Stimulated activated CD4-positive, alpha-beta T cell treated with anti-CD3 and anti-CD28 coated beads, Interleukin-12 subunit alpha, Interleukin-12 subunit beta, amount 100 ng/mL, for 24 hours (primary cell): ENCODE measurements at regions not wholly inside any gene's neighbourhood (a gene's known extent, or its start where the extent isn't known, plus 50 kb on each side); places are given as distances from the start of the nearest gene placed in this dataset.
"Not testable (repeated sequence)": the region's sequence is repeated elsewhere in the genome, so short reads cannot be mapped to it uniquely, and the experiment has no call there.

Experiments
- DNase-seq, 2 experiments: peaks; one replicate each; pipeline ENCODE4 v3.0.0-alpha.2; 2020; ENCODE audit warnings: low read depth in 2 of 2

DNA sequence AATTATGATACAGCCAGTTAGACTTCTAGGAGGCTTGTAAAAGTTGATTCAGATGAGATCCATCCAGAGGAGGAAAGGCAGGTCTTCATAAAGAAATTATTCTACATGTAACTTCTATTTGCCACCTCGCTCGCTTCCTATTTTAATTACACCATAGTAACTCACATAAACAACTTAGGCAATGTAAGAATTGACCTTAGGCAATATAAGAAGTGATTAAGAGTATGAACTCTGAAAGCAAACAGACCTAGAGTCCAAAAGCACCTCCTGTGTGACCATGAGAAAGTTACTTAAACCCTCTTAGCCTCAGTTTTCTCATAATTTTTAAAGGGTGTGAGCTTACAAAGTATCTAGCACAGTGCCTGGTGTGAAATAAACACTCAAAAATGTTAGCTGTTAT, 192.7 kb upstream of the NFIA start:
- no peak for DNase-seq

DNA sequence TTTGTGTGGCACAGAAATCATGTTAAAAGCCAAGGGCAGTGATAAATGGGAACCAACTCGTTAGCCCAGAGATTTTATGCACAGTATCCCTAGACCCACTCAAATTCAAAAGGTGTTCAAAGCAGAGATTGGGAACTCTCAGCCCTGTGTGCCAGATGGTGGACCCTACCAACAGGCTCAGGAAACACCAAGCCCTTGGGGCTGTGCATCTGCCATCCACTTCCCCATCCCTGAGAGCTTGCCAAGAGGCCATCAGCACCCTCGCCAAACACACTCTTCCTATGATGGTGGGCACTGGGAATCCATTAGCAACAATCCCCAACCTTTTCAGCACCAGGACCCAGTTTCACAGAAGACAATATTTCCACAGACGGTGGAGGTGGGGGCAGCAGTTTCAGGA, 194.2 kb upstream of the NFIA start:
- no peak for DNase-seq

DNA sequence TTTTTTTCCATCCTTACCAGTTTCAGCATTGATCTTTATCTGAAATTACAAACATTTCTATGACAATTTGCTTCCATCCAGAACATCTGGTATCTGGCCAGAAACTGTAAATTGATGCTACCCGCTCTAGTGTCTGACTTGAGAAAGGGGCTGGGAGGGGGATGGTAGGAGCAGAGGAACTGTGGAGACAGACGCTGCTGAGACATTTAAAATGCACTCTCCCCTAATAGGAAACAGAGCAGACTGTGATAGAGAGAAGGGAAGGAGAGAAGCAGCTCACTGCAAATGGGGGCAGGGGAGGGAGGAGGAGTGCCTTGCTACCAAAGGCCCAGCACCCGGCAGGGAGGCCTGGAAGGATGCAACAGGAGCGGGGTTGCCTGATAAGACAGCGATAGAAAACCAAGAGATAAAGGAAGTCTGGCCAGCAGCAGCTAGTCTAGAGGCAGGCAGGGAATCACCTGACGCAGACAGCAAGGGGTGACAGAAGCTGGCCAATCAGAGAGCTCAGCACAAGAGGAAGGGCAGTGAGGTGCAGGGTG, 195.5 kb upstream of the NFIA start:
- DNase-seq, result no peak

DNA sequence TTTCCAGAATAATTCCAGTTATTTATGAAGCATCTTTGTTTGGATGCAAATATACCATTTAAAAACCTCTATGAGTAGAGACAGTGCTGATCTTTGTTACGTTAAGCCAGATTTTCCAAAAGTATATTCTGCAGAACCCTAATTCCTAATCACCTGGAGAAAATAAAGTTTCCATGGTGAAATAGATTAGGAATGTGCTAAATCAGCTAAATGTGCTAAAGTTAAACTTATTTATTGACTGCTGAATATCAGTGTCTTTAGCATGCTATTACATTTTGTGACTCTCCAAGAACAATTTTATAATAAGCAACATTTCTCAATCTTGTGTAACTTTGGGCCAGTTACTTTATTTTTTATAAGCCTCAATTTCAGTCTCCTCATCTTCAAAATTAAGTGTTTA, 196.3 kb upstream of the NFIA start:
- DNase-seq, result no peak

DNA sequence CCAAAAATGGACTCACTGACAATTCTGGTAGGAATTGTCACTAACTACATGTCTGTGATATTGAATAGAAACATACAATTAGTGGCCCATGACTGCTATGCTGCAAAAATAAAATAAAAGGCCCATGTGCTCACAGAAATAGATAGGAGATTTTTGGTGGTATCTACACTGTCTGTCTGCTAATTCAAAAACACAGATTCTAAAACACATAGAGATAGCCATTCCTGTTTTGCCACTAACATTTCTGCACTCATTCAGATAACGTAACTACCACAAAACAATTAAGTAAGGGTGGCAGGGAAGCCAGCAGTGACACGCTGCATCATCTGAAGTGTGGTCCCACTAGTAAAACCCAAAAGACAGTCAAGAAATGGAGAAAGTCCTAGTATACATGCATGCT, 202.2 kb upstream of the NFIA start:
- DNase-seq, result no peak

DNA sequence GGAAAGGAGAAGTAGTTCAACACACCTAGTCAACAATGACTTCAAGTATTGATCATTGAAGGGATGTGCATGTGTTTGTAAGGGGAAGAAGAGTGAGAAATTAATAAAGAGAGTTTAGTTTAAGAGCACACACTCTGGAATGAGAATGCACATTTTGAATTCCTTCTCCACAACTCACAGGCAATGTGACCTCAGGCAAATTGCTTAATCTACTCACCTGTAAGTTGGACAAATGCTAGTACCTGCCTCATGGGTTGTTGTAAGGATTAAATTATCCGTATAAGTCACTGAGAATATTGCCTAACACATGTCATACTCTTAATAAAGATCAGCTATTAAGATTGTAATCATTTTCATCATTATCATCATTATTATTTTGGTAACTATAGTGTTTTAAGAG, 204.0 kb upstream of the NFIA start:
- no peak for DNase-seq

DNA sequence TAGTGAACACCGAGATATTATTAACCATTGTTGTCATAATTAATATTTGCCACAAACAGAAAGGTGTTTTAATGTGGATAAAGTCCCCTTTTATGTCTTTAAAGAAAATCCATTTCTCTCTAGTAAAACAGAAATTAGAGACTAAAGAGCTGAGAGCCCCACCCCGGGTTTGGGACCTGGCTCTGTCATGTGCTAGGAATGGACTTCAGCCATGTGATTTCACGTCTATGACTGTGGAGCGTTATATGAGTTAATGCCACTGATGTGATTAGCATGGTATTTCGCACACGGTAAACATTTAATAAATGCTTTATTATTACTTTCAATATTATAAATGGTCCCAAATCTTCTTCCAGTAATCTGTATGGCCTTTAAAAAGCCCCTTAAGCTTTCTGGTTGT, 205.0 kb upstream of the NFIA start:
- no peak for DNase-seq

DNA sequence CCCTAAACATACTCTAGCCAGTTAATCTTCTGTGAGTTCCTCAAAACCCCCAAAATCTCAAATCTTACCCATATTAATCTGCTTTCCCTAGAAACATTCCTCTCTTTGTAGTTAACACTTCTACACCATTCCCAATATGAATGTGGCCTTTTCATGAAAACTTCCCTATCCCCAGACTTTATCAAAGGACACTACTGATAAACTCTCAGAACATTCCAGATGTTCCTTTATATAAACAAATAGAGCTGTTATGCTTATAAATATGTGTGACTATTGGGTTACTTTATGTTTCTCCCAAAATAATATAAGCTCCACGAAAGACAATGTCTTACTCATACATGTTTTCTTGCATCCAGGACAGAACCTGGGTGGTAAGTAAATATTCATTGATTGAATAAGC, 205.4 kb upstream of the NFIA start:
- no peak for DNase-seq

DNA sequence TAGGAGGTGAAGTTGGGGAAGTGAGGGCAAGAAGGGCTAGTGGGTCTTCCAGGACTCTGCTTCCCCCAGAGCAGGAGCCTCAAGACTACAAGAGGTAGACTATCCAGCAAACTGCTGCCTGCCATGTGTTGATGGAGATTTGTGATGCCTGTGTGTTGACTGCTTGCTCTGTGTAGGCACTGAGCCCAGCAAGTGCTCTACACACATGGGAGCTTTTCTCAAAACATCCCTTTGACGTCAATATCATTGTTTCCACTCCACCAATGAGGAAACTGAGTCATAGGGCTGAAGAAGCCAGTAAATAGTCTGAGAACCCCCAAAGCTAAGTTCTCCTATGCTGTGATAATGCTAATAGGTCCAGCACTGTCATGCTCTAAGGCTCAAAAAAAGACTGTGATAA, 207.2 kb upstream of the NFIA start:
- DNase-seq, result no peak

DNA sequence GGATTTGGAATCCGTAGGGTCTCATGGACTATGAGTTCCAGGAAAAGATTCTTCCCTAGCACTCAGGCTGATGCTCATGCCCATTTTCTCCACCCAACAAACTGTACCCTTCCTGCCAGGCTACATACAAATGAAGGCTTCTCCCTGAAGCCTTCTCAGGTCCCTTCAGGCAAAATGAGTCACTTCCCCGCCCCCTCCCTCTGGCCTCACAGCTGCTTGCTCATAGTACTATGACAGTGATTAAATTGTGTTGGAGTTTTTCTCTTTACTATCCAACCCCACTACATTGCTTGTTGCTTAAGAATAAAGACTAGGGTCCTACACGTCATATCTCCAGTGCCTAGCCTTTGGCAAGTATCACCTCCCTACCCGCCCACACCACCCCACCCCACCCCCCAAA, 207.6 kb upstream of the NFIA start:
- DNase-seq, result peak in 1 of 2 experiments; percentile 14

DNA sequence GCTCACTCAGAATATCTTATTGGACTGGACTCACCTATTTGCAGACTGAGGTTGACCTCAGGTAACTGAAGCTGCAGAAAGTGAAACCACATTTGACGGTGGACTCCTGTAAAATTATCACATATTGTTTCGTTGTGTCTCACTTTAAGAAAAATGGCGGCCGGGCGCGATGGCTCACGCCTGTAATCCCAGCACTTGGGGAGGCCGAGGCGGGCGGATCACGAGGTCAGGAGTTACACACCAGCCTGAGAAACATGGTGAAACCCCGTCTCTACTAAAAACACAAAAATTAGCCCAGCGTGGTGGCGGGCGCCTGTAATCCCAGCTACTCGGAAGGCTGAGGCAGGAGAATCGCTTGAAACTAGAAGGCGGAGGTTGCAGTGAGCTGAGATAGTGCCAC, 209.0 kb upstream of the NFIA start:
- DNase-seq, result not testable (repeated sequence)

DNA sequence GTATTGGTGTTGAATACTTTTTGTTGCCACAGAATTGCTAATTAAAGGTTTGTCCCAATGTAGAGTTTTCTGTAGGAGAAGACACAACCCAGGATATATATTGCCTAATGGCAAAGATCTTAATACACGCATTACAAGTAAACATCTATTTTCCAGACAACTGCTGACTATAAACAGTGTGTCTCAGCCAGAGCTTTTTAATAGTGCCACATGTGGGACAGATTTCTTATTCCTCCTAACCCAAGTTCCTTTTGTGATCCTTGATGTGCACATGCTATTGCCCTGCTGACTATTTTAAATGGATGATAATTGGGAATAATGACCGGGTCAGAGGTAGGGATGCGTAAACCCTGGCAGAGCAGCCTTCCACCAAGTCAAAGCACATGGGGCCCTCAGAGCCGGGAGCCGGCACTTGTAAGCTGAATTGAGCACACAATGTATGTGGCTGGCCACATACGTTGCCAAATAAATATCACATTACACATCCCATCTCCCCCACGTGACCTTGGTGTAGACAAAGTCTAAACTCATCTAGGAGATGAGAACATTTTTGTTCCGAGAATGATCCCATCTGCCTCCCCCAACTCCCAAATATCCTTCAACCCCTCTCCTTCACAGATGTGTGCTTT, 209.8 kb upstream of the NFIA start:
- DNase-seq, result no peak

DNA sequence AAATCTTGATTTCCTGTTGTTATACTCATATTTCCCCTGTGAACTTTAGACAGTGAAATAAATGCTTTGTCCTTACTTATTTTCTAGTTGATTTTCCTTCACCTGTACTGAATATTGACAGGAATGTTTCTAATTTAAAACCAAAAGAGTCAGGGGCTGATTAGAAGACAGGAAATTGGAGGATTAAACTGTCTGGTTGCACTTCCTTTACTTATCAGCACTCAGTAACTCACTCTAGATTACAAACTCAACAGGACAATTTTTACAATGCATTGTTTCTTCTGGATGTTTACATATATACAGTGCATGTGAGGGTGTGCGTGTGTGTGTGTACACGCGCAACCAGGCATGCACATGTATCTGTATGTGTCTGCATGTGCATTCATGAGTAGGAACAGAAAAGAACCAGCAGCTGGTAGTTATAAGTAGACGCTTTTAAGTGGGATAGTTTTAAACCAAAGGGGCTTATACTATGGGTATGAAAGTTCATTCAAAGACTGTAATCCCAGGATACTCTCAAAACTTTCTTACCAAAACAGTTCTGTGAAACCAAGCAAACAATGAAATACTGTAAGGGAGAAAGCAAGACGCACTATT, 212.0 kb upstream of the NFIA start:
- DNase-seq, result no peak

DNA sequence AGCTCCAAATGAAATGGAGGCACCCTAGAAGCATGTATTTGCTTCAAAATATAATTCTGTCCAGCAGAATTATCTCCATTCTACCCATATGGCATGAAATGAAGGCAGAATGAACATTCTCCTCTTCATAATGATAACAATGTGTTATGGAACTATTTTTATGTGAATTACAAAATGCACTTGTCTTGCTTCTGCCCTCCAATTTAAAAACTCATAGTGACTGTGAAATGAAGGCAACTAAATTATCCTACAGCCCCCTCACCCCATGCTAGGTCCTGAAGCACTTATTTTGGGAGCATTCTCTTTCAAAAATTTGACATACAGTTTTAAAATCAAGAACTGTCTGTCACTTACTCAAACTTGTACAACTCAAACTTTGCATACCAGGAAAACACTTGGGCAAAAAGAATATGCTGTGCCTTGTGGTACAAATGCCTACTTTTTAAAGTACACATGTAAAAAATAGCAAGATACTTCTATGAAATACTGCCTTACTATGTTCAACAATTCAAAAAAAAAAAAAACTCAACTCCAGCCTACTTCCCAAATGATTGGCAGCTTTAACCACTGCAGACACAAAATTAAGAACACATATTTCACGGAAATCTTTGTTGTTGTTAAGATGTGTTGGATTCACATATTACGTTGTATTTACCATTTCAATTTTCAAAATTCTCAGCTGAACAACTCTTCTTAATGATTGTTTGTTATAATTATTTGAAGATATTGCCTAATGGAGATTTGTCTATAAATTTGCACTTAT, 213.3 kb upstream of the NFIA start:
- no peak for DNase-seq

DNA sequence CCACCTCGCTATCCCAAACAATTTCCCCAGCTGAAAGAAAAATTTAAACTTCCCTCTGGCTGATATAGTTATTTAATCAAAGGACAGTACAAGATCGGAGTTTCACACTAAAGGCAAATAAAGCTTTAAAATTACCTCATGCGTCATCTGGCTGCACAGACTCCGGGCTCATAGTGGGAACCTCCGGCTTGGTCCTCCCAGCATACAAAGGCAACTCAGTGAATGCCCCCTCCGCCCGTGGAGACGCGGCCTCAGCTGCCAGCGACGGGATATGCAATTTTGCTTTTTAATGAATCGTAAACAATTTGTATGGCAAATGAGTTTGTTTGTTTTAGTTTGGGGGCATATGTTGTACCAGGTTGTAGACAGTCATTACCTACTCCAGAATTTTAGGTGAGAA, 214.6 kb upstream of the NFIA start:
- no peak for DNase-seq

DNA sequence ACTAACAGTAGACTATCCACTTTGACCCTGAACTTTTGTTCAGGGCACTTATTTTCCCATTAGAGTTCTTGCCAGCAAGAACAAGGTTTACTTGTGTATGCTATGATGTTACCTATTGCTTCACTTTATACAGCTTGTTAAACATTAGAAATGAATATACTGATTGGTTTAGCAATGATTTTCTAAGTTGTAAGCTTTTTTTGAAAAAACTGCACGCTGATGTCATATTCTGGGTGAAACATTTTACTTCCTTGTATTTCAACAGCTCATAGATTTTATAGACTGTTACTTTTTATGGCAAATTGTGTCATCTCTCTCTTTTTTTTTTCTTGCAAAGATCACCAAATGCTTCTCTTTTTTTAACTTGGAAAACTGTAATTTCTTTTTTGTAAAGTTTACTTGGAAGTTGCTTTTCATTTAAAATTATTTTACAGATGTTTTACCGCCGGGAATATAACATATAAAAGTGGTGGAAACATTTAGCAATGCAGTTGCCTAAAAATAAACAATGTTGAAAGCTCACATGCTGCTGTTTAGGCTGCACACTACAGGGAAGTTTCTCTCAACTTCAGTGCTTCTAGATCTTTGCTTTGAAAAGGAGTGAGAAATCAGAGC, 215.3 kb upstream of the NFIA start:
- DNase-seq, result no peak

DNA sequence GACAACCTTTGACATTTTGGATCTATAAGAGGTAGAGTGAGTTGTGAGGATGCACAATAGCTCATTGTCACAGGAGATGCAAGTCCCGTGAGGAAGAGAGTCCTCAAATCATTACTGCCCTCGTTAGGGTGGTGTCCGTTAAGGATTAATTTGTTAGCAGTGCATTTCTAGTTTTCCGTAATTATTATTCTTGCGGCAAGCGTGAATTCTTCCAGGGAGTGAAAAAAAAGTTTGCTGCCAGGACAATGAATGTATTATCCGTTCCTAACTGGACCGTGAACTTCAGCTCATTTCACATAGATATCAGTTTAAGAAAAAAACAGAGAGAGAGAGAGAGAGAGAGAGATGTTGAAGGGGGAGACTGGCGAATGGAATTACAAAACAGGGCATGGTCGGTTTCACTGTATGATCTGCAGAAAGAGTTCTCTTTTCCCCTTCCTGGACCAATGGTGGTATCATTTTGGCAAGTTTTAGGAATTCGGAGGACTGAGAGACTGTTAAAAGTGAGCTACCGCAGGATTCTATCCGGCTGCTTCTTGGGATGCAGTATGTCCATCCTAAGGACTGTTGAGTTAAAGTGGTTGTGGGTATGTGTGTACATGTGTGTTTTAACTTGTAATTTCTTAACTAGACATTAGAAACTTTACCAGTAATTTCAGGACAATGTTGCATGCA, 216.0 kb upstream of the NFIA start:
- DNase-seq, result no peak

DNA sequence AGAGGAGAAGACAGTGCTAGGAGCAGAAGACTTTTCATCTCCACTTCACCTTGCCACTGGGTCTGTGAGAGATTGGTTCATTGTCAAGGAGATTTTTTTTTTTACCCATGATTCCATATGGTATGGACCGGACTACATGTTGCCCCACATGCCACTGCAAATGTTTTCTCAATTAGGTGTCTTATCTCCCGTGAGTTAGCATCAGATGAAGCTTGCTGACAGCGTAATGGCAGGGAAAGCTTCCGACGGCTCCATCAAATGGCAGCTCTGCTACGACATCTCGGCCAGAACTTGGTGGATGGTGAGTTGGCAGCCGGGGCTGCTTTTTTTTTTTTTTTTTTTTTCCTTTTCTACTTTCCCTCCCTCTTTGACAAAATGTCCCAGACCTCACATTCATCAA, 217.2 kb upstream of the NFIA start:
- no peak for DNase-seq

DNA sequence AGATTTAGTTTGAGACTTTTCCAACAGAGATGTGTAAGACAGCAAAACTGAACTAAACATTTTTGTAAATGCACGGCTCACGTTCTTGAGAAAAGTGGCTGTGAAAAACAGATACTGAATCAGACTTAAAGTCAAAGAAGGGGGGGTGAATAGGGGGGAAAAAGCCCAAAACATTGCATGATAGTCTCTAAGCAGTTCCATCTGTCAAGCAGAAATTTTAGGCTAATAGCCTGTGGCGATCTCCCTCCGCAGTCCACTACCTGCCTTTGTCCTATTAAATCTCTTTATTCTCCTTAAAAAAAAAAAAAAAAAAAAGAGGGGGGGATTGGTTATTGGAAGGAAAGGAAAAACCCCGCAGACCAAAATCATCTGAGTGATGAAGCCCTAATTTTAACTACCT, 217.6 kb upstream of the NFIA start:
- DNase-seq, result no peak

DNA sequence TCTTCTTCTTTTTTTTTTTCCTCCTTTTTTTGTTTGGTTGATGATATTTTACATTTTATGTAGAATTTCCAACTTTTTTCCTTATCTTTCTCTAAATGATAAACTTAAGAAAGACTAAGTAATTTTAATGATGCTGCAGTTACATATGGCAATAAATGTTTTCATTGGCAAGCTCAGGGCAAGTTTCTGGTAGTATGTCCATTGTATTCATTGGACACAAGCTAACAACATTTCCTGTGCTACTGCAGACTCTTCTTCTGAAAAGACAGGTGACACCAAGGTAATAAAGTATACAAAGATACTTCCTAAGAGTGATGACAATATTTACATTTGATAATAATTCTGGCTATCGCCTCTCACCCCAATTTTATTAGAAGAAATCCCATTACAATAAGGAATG, 219.2 kb upstream of the NFIA start:
- DNase-seq, result no peak

DNA sequence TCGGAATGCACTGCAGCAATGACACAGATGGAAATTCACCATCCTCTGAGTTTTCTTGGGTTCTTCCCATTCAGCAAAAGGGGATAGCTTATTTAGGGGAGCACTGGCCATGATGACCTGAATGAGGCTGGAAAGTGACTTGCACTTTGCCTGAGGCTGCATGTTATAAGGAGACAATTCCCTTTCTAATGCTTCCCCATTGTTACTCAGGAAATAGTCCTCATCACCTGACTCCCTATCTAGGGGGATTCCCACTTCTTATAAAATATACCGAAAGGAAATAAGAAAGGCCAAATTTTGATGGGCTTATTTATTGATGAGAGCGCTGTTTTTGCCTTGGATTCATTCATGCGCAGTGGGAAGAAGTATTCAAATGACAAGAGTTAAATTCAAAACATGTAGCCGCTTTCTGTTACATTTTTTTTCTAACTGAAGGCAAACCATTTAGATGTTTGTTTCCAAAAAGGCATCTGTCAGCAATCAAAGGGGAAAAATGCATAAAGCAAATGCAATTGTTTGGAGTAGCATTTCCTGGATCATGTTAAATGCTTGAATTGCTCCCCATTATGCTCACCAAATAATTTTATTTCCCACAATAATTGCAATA, 220.3 kb upstream of the NFIA start:
- no peak for DNase-seq

DNA sequence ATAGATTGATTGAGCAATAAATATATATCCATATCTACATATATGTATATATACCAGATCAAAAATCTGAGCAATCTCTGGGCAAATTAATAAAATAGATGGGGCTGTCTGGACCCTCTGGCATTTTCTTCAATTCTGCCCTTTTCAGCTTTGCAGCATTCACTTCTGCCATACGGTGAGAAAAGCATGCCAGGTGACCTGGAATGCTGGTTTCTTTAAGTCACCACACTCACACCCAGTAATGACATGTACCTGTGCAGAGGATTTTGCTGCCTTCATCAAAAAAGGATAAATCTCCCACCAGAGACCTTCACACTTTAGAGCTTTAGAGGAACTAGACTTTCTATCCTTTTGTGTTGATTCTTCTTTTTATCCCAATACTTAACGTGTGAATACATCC, 223.2 kb upstream of the NFIA start:
- no peak for DNase-seq
